ENCODE measurements at regions not wholly inside any gene's neighbourhood (a gene's known extent, or its start where the extent isn't known, plus 50 kb on each side); places are given as distances from the start of the nearest gene placed in this dataset.
"Not testable (repeated sequence)": the region's sequence is repeated elsewhere in the genome, so short reads cannot be mapped to it uniquely, and the experiment has no call there.

DNA sequence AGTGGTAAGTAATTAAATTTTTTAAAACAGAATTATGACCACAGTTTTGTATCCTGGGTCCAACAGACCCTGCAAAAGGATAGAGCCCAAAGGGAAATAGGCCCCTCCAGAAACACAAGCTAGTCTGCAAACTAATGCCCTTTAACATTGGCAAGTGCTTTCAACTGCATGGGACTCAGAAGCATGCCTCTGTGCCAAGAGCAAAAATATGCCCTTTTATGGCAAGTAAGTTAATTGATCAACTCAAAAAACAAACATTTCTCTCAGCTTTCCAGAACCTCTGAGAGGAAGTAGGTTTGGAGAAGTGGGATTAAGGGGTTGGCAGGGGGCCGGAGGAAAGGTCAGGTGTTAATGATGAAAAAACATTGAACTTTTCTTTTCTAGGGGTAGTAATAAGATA is 186.6 kb upstream of the PRSS1 start:
- H3K27me3 Mint-ChIP-seq (ENCODE audit: unreplicated experiment) = peaks cover 1% of the 10 kb centered on the region
- DNase-seq = no peak
- H3K4me3 Mint-ChIP-seq (ENCODE audit: unreplicated experiment) = no peak overlapping the region
- H3K27ac Mint-ChIP-seq (ENCODE audit: unreplicated experiment) = no peak overlapping the region
- H3K4me1 Mint-ChIP-seq (ENCODE audit: low read depth, unreplicated experiment) = peaks cover 13% of the 10 kb centered on the region
- H3K9me3 Mint-ChIP-seq (ENCODE audit: unreplicated experiment) = no peaks in the 10 kb centered on the region
- TF ChIP-seq, protein P1, sequence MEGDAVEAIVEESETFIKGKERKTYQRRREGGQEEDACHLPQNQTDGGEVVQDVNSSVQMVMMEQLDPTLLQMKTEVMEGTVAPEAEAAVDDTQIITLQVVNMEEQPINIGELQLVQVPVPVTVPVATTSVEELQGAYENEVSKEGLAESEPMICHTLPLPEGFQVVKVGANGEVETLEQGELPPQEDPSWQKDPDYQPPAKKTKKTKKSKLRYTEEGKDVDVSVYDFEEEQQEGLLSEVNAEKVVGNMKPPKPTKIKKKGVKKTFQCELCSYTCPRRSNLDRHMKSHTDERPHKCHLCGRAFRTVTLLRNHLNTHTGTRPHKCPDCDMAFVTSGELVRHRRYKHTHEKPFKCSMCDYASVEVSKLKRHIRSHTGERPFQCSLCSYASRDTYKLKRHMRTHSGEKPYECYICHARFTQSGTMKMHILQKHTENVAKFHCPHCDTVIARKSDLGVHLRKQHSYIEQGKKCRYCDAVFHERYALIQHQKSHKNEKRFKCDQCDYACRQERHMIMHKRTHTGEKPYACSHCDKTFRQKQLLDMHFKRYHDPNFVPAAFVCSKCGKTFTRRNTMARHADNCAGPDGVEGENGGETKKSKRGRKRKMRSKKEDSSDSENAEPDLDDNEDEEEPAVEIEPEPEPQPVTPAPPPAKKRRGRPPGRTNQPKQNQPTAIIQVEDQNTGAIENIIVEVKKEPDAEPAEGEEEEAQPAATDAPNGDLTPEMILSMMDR (IDR thresholded peaks at IDR 0.05; ENCODE audit: partially characterized antibody, unreplicated experiment) = no peak
- H3K36me3 Mint-ChIP-seq (ENCODE audit: unreplicated experiment) = no peaks in the 10 kb centered on the region

DNA sequence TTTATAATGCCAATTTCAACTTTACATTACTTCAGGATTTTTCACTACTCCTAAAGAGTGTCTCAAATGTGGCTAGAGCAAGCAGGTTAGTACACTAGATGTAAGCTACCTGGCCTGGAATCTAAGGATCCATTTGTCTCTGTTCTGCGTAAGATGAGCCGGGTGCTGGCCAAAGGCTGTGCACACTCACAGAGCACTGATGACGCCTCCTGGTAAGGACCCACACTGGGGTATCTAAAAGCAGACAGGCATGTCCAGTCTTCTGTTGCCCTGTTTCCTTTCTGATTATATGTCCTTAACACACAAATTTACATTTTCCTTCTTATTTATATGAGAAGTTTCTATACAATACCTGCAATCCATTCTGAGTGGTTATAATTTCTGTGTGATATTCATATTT is 187.9 kb upstream of the PRSS1 start:
- not testable (repeated sequence) for H3K9me3 Mint-ChIP-seq (ENCODE audit: unreplicated experiment); H3K27me3 Mint-ChIP-seq (ENCODE audit: unreplicated experiment); H3K4me3 Mint-ChIP-seq (ENCODE audit: unreplicated experiment); H3K4me1 Mint-ChIP-seq (ENCODE audit: low read depth, unreplicated experiment); H3K27ac Mint-ChIP-seq (ENCODE audit: unreplicated experiment); DNase-seq; H3K36me3 Mint-ChIP-seq (ENCODE audit: unreplicated experiment)

- DNase-seq; H3K9me3 Mint-ChIP-seq (ENCODE audit: unreplicated experiment); H3K4me1 Mint-ChIP-seq (ENCODE audit: low read depth, unreplicated experiment); H3K27ac Mint-ChIP-seq (ENCODE audit: unreplicated experiment); H3K36me3 Mint-ChIP-seq (ENCODE audit: unreplicated experiment); H3K4me3 Mint-ChIP-seq (ENCODE audit: unreplicated experiment); H3K27me3 Mint-ChIP-seq (ENCODE audit: unreplicated experiment): not testable (repeated sequence)
Measured at GRCh38 chr7:142560770-142561169, 188.5 kb upstream of the PRSS1 start.

DNA sequence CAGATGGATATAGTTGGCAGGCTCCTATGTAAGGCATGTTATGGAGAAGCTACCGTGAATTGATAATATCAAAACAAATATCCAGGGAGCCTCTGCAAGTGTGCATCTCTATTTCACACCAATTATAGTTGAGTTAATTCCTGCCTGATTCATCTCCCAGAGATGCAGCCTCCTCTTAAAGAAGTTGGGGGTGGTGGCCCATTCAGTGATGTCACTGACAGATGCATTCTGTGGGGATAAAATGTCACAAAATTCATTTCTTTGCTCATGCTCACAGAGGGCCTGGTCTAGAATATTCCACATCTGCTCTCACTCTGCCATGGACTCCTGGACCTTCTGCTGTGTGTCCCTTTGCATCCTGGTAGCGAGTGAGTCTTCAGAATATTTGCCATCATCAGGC is 189.1 kb upstream of the PRSS1 start:
- Mint-ChIP-seq H3K9me3 (ENCODE audit: unreplicated experiment) (no peaks in the 10 kb centered on the region), H3K27me3 (ENCODE audit: unreplicated experiment) (peaks cover 1% of the 10 kb centered on the region), H3K4me1 (ENCODE audit: low read depth, unreplicated experiment) (peaks cover 6% of the 10 kb centered on the region), H3K4me3 (ENCODE audit: unreplicated experiment) (no peak overlapping the region), H3K27ac (ENCODE audit: unreplicated experiment) (no peak overlapping the region), H3K36me3 (ENCODE audit: unreplicated experiment) (no peaks in the 10 kb centered on the region)
- no peak for DNase-seq
- TF ChIP-seq, protein P1 (IDR thresholded peaks at IDR 0.05; ENCODE audit: partially characterized antibody, unreplicated experiment) = no peak

DNA sequence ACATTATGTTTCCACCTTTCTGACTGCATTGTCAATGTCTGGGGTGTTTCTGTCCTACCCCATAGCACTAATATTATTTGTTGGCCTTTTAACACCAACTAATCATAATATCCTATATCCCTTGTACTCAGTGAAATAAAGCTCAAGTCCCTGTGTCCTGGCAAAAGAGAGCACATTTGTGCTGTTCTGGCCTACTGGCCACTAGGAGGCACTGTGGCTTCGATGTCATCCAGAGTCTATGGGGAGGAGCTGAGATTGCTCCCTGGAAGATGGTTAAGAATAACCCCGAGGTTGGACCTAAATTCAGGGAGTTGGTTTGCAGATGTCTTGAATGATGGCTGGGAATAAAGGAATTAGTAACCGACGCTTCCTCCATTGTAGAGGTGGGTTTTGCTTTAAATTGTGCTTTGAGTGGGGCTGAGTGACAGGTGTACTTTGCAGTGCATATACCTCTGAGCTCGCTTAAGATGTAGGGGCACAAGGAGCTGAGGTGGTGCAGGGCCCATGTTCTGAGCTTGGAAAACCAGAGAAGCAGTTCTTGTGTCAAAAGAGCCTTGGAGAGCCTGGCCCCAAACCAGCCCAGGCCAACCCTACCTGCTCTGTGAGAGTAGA is 191.2 kb upstream of the PRSS1 start:
- H3K4me3 Mint-ChIP-seq (ENCODE audit: unreplicated experiment) = no peak overlapping the region
- peak; percentile 76 for DNase-seq
- H3K36me3 Mint-ChIP-seq (ENCODE audit: unreplicated experiment) = no peaks in the 10 kb centered on the region
- H3K27me3 Mint-ChIP-seq (ENCODE audit: unreplicated experiment) = no peaks in the 10 kb centered on the region
- peaks cover 2% of the 10 kb centered on the region for H3K4me1 Mint-ChIP-seq (ENCODE audit: low read depth, unreplicated experiment)
- TF ChIP-seq, protein P1 (IDR thresholded peaks at IDR 0.05; ENCODE audit: partially characterized antibody, unreplicated experiment) = peak; percentile 82
- H3K27ac Mint-ChIP-seq (ENCODE audit: unreplicated experiment) = no peak overlapping the region
- H3K9me3 Mint-ChIP-seq (ENCODE audit: unreplicated experiment) = no peaks in the 10 kb centered on the region

GRCh38 chr7:142556740-142557139 is 192.5 kb upstream of the PRSS1 start:
- no peak for DNase-seq
- Mint-ChIP-seq H3K4me3 (ENCODE audit: unreplicated experiment) (no peak overlapping the region), H3K27ac (ENCODE audit: unreplicated experiment) (no peak overlapping the region), H3K27me3 (ENCODE audit: unreplicated experiment) (no peaks in the 10 kb centered on the region), H3K36me3 (ENCODE audit: unreplicated experiment) (no peaks in the 10 kb centered on the region), H3K9me3 (ENCODE audit: unreplicated experiment) (no peaks in the 10 kb centered on the region), H3K4me1 (ENCODE audit: low read depth, unreplicated experiment) (peaks cover 2% of the 10 kb centered on the region)
- TF ChIP-seq, protein P1 (IDR thresholded peaks at IDR 0.05; ENCODE audit: partially characterized antibody, unreplicated experiment) = no peak
